ENCODE measurements at regions not wholly inside any gene's neighbourhood (a gene's known extent, or its start where the extent isn't known, plus 50 kb on each side); places are given as distances from the start of the nearest gene placed in this dataset.
"Not testable (repeated sequence)": the region's sequence is repeated elsewhere in the genome, so short reads cannot be mapped to it uniquely, and the experiment has no call there.

- no peak for DNase-seq
These were observed 779.6 kb downstream of the DIAPH3 start for GRCh38 chr13:59384154-59384553.

- DNase-seq = no peak
These were observed 772.0 kb downstream of the DIAPH3 start for GRCh38 chr13:59391696-59392095.

GRCh38 chr13:59392328-59392727 is 771.4 kb downstream of the DIAPH3 start:
- no peak for DNase-seq

GRCh38 chr13:59394496-59394895 is 769.2 kb downstream of the DIAPH3 start:
- no peak for DNase-seq

- no peak for DNase-seq
These were observed 765.6 kb downstream of the DIAPH3 start for GRCh38 chr13:59398127-59398526.

- DNase-seq = no peak
These were observed 765.1 kb downstream of the DIAPH3 start for GRCh38 chr13:59398661-59399060.

GRCh38 chr13:59399513-59399912 is 764.2 kb downstream of the DIAPH3 start:
- no peak for DNase-seq

GRCh38 chr13:59404331-59404730 is 759.4 kb downstream of the DIAPH3 start:
- DNase-seq = no peak

- not testable (repeated sequence) for DNase-seq
These were observed 756.5 kb downstream of the DIAPH3 start for GRCh38 chr13:59407251-59407650.

GRCh38 chr13:59408738-59409137 is 755.0 kb downstream of the DIAPH3 start:
- no peak for DNase-seq

GRCh38 chr13:59409211-59409610 is 754.5 kb downstream of the DIAPH3 start:
- no peak for DNase-seq

- DNase-seq = no peak
These were observed 754.0 kb downstream of the DIAPH3 start for GRCh38 chr13:59409634-59410200.

GRCh38 chr13:59413126-59413525 is 750.6 kb downstream of the DIAPH3 start:
- no peak for DNase-seq

- DNase-seq = no peak
These were observed 749.7 kb downstream of the DIAPH3 start for GRCh38 chr13:59414006-59414405.

GRCh38 chr13:59415498-59415897 is 748.2 kb downstream of the DIAPH3 start:
- DNase-seq = no peak

- no peak for DNase-seq
These were observed 747.2 kb downstream of the DIAPH3 start for GRCh38 chr13:59416561-59416960.

- no peak for DNase-seq
These were observed 741.1 kb downstream of the DIAPH3 start for GRCh38 chr13:59422646-59423045.

GRCh38 chr13:59423708-59424340 is 739.9 kb downstream of the DIAPH3 start:
- no peak for DNase-seq

GRCh38 chr13:59424661-59425060 is 739.1 kb downstream of the DIAPH3 start:
- no peak for DNase-seq

GRCh38 chr13:59425211-59425741 is 738.5 kb downstream of the DIAPH3 start:
- no peak for DNase-seq

- no peak for DNase-seq
These were observed 728.7 kb downstream of the DIAPH3 start for GRCh38 chr13:59435024-59435423.

- no peak for DNase-seq
These were observed 726.0 kb downstream of the DIAPH3 start for GRCh38 chr13:59437544-59438301.

- DNase-seq = no peak
These were observed 723.8 kb downstream of the DIAPH3 start for GRCh38 chr13:59439776-59440428.
